RWPE2 (cell line): ENCODE measurements at regions not wholly inside any gene's neighbourhood (a gene's known extent, or its start where the extent isn't known, plus 50 kb on each side); places are given as distances from the start of the nearest gene placed in this dataset.

Source experiments
- ATAC-seq: fragments of 200-7000 bp; cut with Tn5 transposase; 3 replicates; pipeline ENCODE4 v1.9.1; 2021; ENCODE audit warnings: low read depth
- DNase-seq: peaks from one replicate; pipeline ENCODE4 v3.0.0-alpha.2; 2020; ENCODE audit warnings: low spot score
- H3K27ac ChIP-seq: fragments of 450-650 bp; 2 replicates; pipeline ENCODE4 v1.5.1; 2017; ENCODE audit warnings: mild to moderate bottlenecking; ENCODE audit not compliant: poor library complexity, severe bottlenecking
- H3K27me3 ChIP-seq: fragments of 250-450 bp; sonication (Bioruptor Pico); 2 replicates; pipeline ENCODE4 v1.5.1; 2021; ENCODE audit warnings: mild to moderate bottlenecking, moderate library complexity; ENCODE audit not compliant: insufficient read depth, poor library complexity, severe bottlenecking
- H3K36me3 ChIP-seq: fragments of 250-450 bp; sonication (Bioruptor Pico); 2 replicates; pipeline ENCODE4 v1.5.1; 2020; ENCODE audit warnings: low read depth, mild to moderate bottlenecking, moderate library complexity
- H3K4me1 ChIP-seq: fragments of 250-450 bp; sonication (Bioruptor Pico); 2 replicates; pipeline ENCODE4 v1.5.1; 2021; ENCODE audit warnings: mild to moderate bottlenecking, moderate library complexity; ENCODE audit not compliant: insufficient read depth, poor library complexity, severe bottlenecking
- H3K4me3 ChIP-seq: fragments of 250-450 bp; sonication (Bioruptor Pico); 2 replicates; pipeline ENCODE4 v1.5.1; 2021; ENCODE audit warnings: mild to moderate bottlenecking, moderate library complexity; ENCODE audit not compliant: severe bottlenecking
- H3K9me3 ChIP-seq: fragments of 250-450 bp; sonication (Bioruptor Pico); 2 replicates; pipeline ENCODE4 v1.5.1; 2021; ENCODE audit warnings: mild to moderate bottlenecking, moderate library complexity; ENCODE audit not compliant: severe bottlenecking
- CTCF ChIP-seq: fragments of 450-650 bp; IDR thresholded peaks from one replicate; pipeline ENCODE4 v1.5.1; 2017; ENCODE audit warnings: mild to moderate bottlenecking, moderate library complexity; ENCODE audit not compliant: poor library complexity, severe bottlenecking

GRCh38 chr2:37847792-37848191 lies 77.3 kb upstream of the RMDN2 start:
- no peak for DNase-seq
- no peaks in the 10 kb centered on the region for H3K9me3 ChIP-seq
- no peaks in the 10 kb centered on the region for H3K36me3 ChIP-seq
- TF ChIP-seq CTCF, result no peak
- H3K27ac ChIP-seq, result no peak overlapping the region
- no peaks in the 10 kb centered on the region for H3K4me1 ChIP-seq
- H3K27me3 ChIP-seq, result no peaks in the 10 kb centered on the region
- no peak for ATAC-seq
- no peak overlapping the region for H3K4me3 ChIP-seq

- Histone ChIP-seq H3K4me3 (no peak overlapping the region), H3K27me3 (no peaks in the 10 kb centered on the region), H3K27ac (no peak overlapping the region), H3K9me3 (no peaks in the 10 kb centered on the region), H3K36me3 (no peaks in the 10 kb centered on the region), H3K4me1 (no peaks in the 10 kb centered on the region)
- DNase-seq, result no peak
- TF ChIP-seq CTCF, result no peak
- no peak for ATAC-seq
Observed at GRCh38 chr2:37848451-37848850, 76.6 kb upstream of the RMDN2 start.

- DNase-seq (no peak), ATAC-seq (no peak)
- TF ChIP-seq CTCF, result no peak
- no peaks in the 10 kb centered on the region for H3K36me3 ChIP-seq
- no peak overlapping the region for H3K27ac ChIP-seq
- H3K9me3 ChIP-seq, result no peaks in the 10 kb centered on the region
- no peaks in the 10 kb centered on the region for H3K27me3 ChIP-seq
- H3K4me3 ChIP-seq, result no peak overlapping the region
- H3K4me1 ChIP-seq, result no peaks in the 10 kb centered on the region
Observed at GRCh38 chr2:37849911-37850310, 75.2 kb upstream of the RMDN2 start.

DNA sequence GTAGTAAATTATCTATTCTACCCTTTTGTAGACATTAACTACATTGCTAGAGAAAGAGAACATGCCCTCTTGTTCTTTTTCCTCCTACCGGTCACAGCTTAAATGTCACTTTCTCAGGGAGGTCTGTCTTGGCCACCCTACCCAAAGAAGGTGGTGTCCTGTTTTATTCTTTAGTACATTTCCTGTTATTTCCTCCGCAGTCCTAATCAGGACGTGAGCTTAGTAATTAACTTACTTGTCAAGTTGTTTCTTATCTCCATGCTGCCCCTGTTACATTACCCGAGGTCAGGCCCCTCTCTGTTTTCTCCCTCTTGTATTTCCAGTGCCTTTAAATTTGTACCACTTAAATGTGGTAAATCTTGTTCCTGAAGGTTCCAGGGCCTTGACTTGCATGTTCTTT lies 73.7 kb upstream of the RMDN2 start:
- no peak overlapping the region for H3K27ac ChIP-seq

More for the DNA sequence above, 73.7 kb upstream of the RMDN2 start:
- Histone ChIP-seq H3K4me3 (no peak overlapping the region), H3K9me3 (no peaks in the 10 kb centered on the region), H3K27me3 (no peaks in the 10 kb centered on the region), H3K4me1 (no peaks in the 10 kb centered on the region), H3K36me3 (no peaks in the 10 kb centered on the region)
- no peak for DNase-seq
- ATAC-seq, result no peak
- no peak for TF ChIP-seq CTCF
